IMR-90 (cell line): ENCODE measurements at regions not wholly inside any gene's neighbourhood (a gene's known extent, or its start where the extent isn't known, plus 50 kb on each side); places are given as distances from the start of the nearest gene placed in this dataset.

Experiments used
- ATAC-seq: fragments of 200-7000 bp; cut with Tn5 transposase; 2 replicates; pipeline ENCODE4 v1.9.1; 2020; ENCODE audit warnings: low read depth, mild to moderate bottlenecking, moderate library complexity
- BruUV-seq: library from RNA; stranded (reverse); fragments of 400-500 nt; replicated peaks from 2 replicates; lab custom pipeline; 2021; lab: Mats Ljungman, UMichigan
- CTCF ChIA-PET: fragments of 300-600 bp; formaldehyde crosslinking; extraction: SDS; loops from one replicate; lab custom pipeline; 2021; ENCODE audit warnings: antibody characterized with exemption; lab: Yijun Ruan, JAX
- POLR2A ChIA-PET: fragments of 300-600 bp; sonication (Branson Sonifier 250); formaldehyde crosslinking; loops from one replicate; lab custom pipeline; 2022; ENCODE audit warnings: antibody characterized with exemption; ENCODE audit not compliant: unreplicated experiment; lab: Charles Lee
- DNase-seq: peaks from one replicate; pipeline ENCODE4 v3.0.0; 2013
- H2AFZ ChIP-seq: replicated peaks from 2 replicates; pipeline ENCODE3; 2013; ENCODE audit warnings: low read length, mild to moderate bottlenecking; ENCODE audit not compliant: poor library complexity
- H2AK5ac ChIP-seq: 2 replicates; pipeline ENCODE4 v1.6.1; 2013; ENCODE audit warnings: low read depth, low read length, inconsistent platforms
- H2AK9ac ChIP-seq: replicated peaks from 2 replicates; pipeline ENCODE3; 2013; ENCODE audit warnings: mild to moderate bottlenecking, low read depth, low read length, moderate library complexity; ENCODE audit not compliant: poor library complexity
- H2BK120ac ChIP-seq: 2 replicates; pipeline ENCODE4 v1.6.1; 2013; ENCODE audit warnings: low read depth, low read length, inconsistent platforms
- H2BK15ac ChIP-seq: 3 replicates; pipeline ENCODE4 v1.6.1; 2013; ENCODE audit warnings: low read depth, low read length, inconsistent platforms
- H2BK20ac ChIP-seq: 2 replicates; pipeline ENCODE4 v1.6.1; 2013; ENCODE audit warnings: low read depth, mild to moderate bottlenecking, inconsistent platforms, low read length, moderate library complexity
- H2BK5ac ChIP-seq: 2 replicates; pipeline ENCODE4 v1.6.1; 2013; ENCODE audit warnings: mild to moderate bottlenecking, low read depth, low read length, inconsistent platforms; ENCODE audit not compliant: poor library complexity, severe bottlenecking
- H3K14ac ChIP-seq: replicated peaks from 2 replicates; pipeline ENCODE4 v1.6.1; 2013; ENCODE audit warnings: low read depth, low read length, inconsistent platforms
- H3K18ac ChIP-seq: 2 replicates; pipeline ENCODE4 v1.6.1; 2013; ENCODE audit warnings: low read depth, low read length, control low read depth
- H3K23ac ChIP-seq: 2 replicates; pipeline ENCODE4 v1.6.1; 2013; ENCODE audit warnings: low read depth, low read length, inconsistent platforms
- H3K27ac ChIP-seq: 2 replicates; pipeline ENCODE4 v1.5.1; 2013; ENCODE audit warnings: mild to moderate bottlenecking, control low read depth, low read length; ENCODE audit not compliant: insufficient read depth
- H3K27me3 ChIP-seq: 2 replicates; pipeline ENCODE4 v1.6.1; 2013; ENCODE audit warnings: low read length; ENCODE audit not compliant: control insufficient read depth, insufficient read depth
- H3K36me3 ChIP-seq: 2 replicates; pipeline ENCODE4 v1.6.1; 2013; ENCODE audit warnings: low read length, mixed read lengths; ENCODE audit not compliant: control insufficient read depth, insufficient read depth
- H3K4ac ChIP-seq: 2 replicates; pipeline ENCODE4 v1.6.1; 2013; ENCODE audit warnings: low read depth, low read length, inconsistent platforms
- H3K4me1 ChIP-seq: 2 replicates; pipeline ENCODE4 v1.6.1; 2013; ENCODE audit warnings: low read length, mixed read lengths; ENCODE audit not compliant: control insufficient read depth, insufficient read depth
- H3K4me2 ChIP-seq: 2 replicates; pipeline ENCODE4 v1.6.1; 2013; ENCODE audit warnings: low read depth, mild to moderate bottlenecking, control low read depth, low read length, moderate library complexity
- H3K4me3 ChIP-seq: 2 replicates; pipeline ENCODE4 v1.5.1; 2013; ENCODE audit warnings: low read depth, mild to moderate bottlenecking, control low read depth, low read length, moderate library complexity; ENCODE audit not compliant: insufficient read depth
- H3K56ac ChIP-seq: 2 replicates; pipeline ENCODE4 v1.6.1; 2013; ENCODE audit warnings: low read length, inconsistent platforms; ENCODE audit not compliant: insufficient read depth; ENCODE audit errors: extremely low read depth
- H3K79me1 ChIP-seq, 2 experiments: 2 replicates each; pipeline ENCODE4 v1.6.1; 2013; ENCODE audit warnings: low read length in 2 of 2, inconsistent platforms in 1 of 2, low read depth in 1 of 2
- H3K9ac ChIP-seq: 2 replicates; pipeline ENCODE4 v1.6.1; 2013; ENCODE audit warnings: low read depth, low read length, control low read depth
- H3K9me1 ChIP-seq: 2 replicates; pipeline ENCODE4 v1.6.1; 2013; ENCODE audit warnings: low read length, inconsistent platforms; ENCODE audit not compliant: insufficient read depth
- H3K9me3 ChIP-seq: 2 replicates; pipeline ENCODE4 v1.6.1; 2013; ENCODE audit warnings: low read length; ENCODE audit not compliant: control insufficient read depth, insufficient read depth
- H4K20me1 ChIP-seq: 2 replicates; pipeline ENCODE4 v1.6.1; 2013; ENCODE audit warnings: low read length, inconsistent platforms; ENCODE audit not compliant: insufficient read depth
- H4K5ac ChIP-seq: 2 replicates; pipeline ENCODE4 v1.6.1; 2013; ENCODE audit warnings: mild to moderate bottlenecking, low read depth, low read length, control low read depth
- H4K8ac ChIP-seq, 2 experiments: 2 replicates each; pipeline ENCODE4 v1.6.1; 2013; ENCODE audit warnings: low read depth in 2 of 2, low read length in 2 of 2, control low read depth in 1 of 2, inconsistent platforms in 1 of 2
- H4K91ac ChIP-seq: 2 replicates; pipeline ENCODE4 v1.6.1; 2013; ENCODE audit warnings: low read depth, low read length, inconsistent platforms; ENCODE audit not compliant: insufficient read depth
- CHD1 ChIP-seq: IDR thresholded peaks from 2 replicates; pipeline ENCODE4 v1.6.1; 2012; ENCODE audit warnings: low read depth, low read length, improper control_type of control experiment
- ELK1 ChIP-seq: fragments of 150-350 bp; IDR thresholded peaks from 2 replicates; pipeline ENCODE4 v1.6.1; 2016; ENCODE audit warnings: low read depth, mild to moderate bottlenecking, low read length, moderate library complexity, borderline replicate concordance
- FOS ChIP-seq: fragments of 150-350 bp; IDR thresholded peaks from 2 replicates; pipeline ENCODE4 v1.6.1; 2016; ENCODE audit warnings: low read depth, low read length
- MXI1 ChIP-seq: IDR thresholded peaks from 2 replicates; pipeline ENCODE4 v1.6.1; 2012; ENCODE audit warnings: low read depth, mild to moderate bottlenecking, low read length, moderate library complexity, borderline replicate concordance
- NFE2L2 ChIP-seq: fragments of 150-350 bp; IDR thresholded peaks from 2 replicates; pipeline ENCODE4 v1.6.1; 2016; ENCODE audit warnings: low read depth, mild to moderate bottlenecking, low read length
- POLR2A ChIP-seq: IDR thresholded peaks from 2 replicates; pipeline ENCODE4 v1.6.1; 2012; ENCODE audit warnings: mild to moderate bottlenecking, low read depth, low read length
- RFX5 ChIP-seq: IDR thresholded peaks from 2 replicates; pipeline ENCODE4 v1.8.0; 2012; ENCODE audit warnings: low read depth, mild to moderate bottlenecking, low read length, moderate library complexity
- WGBS, 2 experiments: methylation state at CpG; one replicate each; pipeline versions ENCODE4 v1.1.5 to v1.1.7; 2013; ENCODE audit warnings: missing lambda C conversion rate in 2 of 2; ENCODE audit not compliant: insufficient read length in 1 of 2; ENCODE audit errors: extremely low coverage in 2 of 2; 5-methylcytosine and 5-hydroxymethylcytosine counted together
- dilution Hi-C: fragments of 300-500 bp; cut with HindIII; formaldehyde crosslinking; loops from one replicate; pipeline ENCODE4 v1.14.3; 2018; ENCODE audit warnings: low sequenced_read_pairs; ENCODE audit not compliant: unreplicated experiment
- in situ Hi-C: fragments of 300-500 bp; cut with MboI; formaldehyde crosslinking; loops from 3 replicates; pipeline ENCODE4 v1.14.3; 2019; ENCODE audit warnings: low sequenced_read_pairs, inconsistent platforms, mixed read lengths
- intact Hi-C: fragments of 100-400 bp; cut with micrococcal nuclease; formaldehyde crosslinking; loops from 2 replicates; pipeline ENCODE4 v1.10.0; 2022

- no peak overlapping the region for H2BK5ac ChIP-seq
- H2BK15ac ChIP-seq: no peak overlapping the region
- H4K20me1 ChIP-seq: no peaks in the 10 kb centered on the region
- H3K4me1 ChIP-seq: no peaks in the 10 kb centered on the region
- no peaks in the 10 kb centered on the region for H3K79me1 ChIP-seq
- TF ChIP-seq NFE2L2 (no peak), POLR2A (no peak), MXI1 (no peak), RFX5 (no peak), CHD1 (no peak), ELK1 (no peak), FOS (no peak)
- H4K5ac ChIP-seq: no peak overlapping the region
- peaks cover 5% of the 10 kb centered on the region; the same call in 1 of the 2 replicates for H3K27me3 ChIP-seq
- H3K9ac ChIP-seq: no peak overlapping the region
- no peak overlapping the region for H3K56ac ChIP-seq
- H4K91ac ChIP-seq: no peak overlapping the region
- H3K9me3 ChIP-seq: no peaks in the 10 kb centered on the region
- POLR2A ChIA-PET: no interaction called here
- dilution Hi-C loops (no loop called here), in situ Hi-C loops (no loop called here), intact Hi-C loops (no loop called here)
- ATAC-seq: no peak
- H3K4me2 ChIP-seq: no peak overlapping the region
- no peak overlapping the region for H2AK5ac ChIP-seq
- H3K14ac ChIP-seq: no peak overlapping the region
- no peak overlapping the region for H3K4me3 ChIP-seq
- no peak overlapping the region for H3K4ac ChIP-seq
- H3K9me1 ChIP-seq: no peaks in the 10 kb centered on the region
- H2BK120ac ChIP-seq: no peak overlapping the region
- 55% methylated on average over 2 of the region's 5 CpGs; no CpG with 5 or more reads in 1 of the 2 experiments for WGBS, 2 experiments
- H2AK9ac ChIP-seq: no peak overlapping the region
- no peak overlapping the region for H4K8ac ChIP-seq
- no peaks in the 10 kb centered on the region for H3K36me3 ChIP-seq
- CTCF ChIA-PET: no interaction called here
- no peak overlapping the region for H2BK20ac ChIP-seq
- no TSS peak for BruUV-seq
- H3K18ac ChIP-seq: no peak overlapping the region
- no peak for DNase-seq
- H3K27ac ChIP-seq: no peak overlapping the region
- H2AFZ ChIP-seq: no peak overlapping the region
- H3K23ac ChIP-seq: no peak overlapping the region
Measured at GRCh38 chr2:236964291-236964690, 121.4 kb upstream of the COPS8 start.
